GM21717 (cell line): ENCODE measurements at regions not wholly inside any gene's neighbourhood (a gene's known extent, or its start where the extent isn't known, plus 50 kb on each side); places are given as distances from the start of the nearest gene placed in this dataset.

Source experiments
- ATAC-seq: cut with Tn5 transposase; IDR thresholded peaks from one replicate; pipeline ENCODE4 v1.9.1; 2021; ENCODE audit warnings: mild to moderate bottlenecking, moderate library complexity; ENCODE audit not compliant: unreplicated experiment

DNA sequence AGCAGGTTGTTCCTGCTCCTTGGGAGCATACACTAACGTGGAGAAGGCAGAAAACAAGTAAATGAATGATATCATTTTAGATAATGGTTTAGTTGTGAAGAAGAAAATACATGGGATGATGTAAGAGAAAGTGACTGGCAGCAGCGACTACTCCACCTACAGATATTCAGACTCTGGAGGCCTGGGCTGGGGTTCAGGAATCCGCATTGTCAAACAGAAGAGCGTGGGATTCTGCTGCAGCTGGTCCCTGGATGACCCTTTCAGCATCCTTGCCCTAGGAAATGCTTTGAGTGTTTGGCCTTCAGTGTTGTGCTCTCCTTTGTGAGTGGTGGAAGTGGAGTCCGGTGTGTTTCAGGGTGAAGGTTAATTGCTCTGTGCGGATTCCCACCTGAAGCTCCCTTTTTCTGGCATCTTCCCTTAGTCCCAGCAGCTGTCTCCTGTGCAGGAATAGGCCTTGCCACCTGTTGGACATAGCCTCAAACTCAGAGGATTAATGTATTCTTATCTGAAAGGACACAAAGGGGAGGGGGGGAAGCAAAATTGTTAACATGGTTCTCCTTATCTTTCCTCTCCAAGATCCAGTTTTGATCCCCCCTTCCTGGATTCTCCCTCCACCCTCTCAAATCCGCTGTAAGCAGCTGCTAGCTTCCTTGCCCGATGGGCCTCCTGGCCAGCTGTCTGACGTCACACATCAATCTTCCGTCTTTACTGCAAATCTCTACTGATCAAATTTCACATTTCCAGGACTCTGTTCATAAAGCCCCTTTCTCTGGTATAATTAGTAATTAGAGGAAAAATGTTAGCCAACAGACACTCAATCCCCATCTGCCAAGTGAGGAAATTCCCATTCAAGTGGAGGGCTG is 68.3 kb upstream of the SPAG17 start:
- no peak for ATAC-seq

DNA sequence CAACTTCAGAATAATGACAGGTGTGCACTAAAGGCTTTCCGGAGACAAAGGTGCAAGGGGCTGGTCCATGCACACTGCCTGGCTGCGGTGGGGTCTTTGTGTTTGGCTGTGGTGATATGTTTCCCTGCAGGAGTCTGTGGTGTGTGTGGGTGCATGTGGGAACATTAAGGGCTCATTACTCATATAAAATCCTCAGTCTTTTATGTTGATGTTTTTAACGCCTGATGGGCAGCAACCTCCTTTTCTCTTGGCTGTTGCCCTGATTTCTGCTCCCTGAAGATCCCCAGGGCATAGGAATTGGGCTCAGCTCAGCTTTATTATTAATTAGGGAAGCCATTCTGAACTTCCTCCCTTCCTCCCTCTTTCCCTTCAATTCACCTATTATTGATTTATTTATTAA is 67.6 kb upstream of the SPAG17 start:
- ATAC-seq, result no peak

- no peak for ATAC-seq
These were observed 65.2 kb upstream of the SPAG17 start for GRCh38 chr1:118250232-118250631.

DNA sequence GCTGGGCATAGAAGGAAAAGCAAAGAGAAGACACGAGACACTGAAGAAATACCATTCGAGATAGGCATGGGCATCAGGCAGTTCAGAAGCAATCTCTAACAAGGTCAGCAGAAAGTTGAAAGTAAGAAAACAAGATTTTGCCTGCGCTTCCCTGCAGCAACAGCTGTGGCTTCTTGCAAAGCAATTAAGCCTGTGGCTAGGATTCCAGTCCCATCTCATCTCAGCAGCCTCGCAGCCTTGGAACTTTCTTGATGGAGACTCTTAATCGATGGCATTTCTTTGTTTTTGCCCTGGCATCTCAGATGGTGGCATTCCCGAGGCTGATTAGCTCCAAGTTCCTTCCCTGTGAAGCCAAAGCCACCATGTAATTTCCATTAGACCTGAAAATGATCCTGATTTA is 64.6 kb upstream of the SPAG17 start:
- ATAC-seq, result no peak

DNA sequence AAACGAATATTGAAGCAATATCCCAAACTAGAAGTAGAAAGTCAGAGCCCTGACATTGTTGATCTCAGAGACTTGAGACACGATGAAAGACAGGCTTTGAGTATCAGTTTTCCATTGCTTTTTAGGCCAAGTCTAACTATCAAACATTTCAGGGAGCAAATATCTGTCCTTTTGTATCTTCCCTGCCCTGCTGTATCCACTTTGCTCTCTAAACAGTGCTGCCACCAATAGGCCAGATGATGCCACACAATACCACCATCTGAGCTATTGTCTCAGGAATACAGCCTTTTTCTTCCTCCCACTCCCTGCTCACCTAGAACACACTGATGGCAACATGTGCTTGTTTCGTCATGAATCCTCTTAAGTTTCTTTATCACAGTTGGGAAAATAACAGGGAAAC is 62.6 kb upstream of the SPAG17 start:
- no peak for ATAC-seq

GRCh38 chr1:118246646-118247045 is 61.6 kb upstream of the SPAG17 start:
- no peak for ATAC-seq

DNA sequence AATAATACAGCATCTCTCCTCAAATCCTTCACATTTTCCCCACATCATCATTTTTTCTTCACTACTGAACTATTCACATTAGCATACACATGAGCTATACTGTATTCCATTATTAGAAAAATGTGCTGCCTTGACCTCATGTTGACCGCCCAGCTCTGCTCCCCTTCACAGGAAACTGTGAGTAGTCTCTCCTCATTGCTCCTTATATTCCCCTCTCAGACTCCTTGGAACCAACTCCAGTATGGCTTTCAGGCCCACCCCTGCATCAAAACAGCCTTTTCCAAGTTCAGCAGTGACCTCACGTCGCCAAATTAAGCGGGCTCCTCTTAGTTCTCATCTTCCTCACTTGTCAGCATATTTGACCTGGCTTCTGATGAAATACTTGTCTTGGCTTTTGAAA is 59.2 kb upstream of the SPAG17 start:
- no peak for ATAC-seq

DNA sequence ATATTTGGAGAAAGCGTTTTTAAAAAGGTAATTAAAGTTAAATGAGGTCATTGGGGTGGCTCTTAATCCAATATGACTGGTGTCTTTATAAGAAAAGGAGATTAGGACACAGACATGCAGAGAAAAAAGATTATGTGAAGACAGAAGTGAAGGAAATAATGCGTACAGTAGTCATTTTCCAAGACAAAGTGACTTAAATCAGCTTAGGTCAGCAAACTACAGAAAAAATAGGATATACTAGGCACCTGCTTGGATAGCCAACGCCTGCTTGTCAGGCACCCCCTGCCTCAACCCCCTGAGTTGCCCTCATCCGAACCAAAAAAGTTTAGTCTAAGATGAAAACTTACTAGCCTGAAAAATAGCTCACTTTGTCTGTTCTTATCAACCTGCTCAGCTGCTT is 58.2 kb upstream of the SPAG17 start:
- no peak for ATAC-seq
